HFF-Myc (cell line): ENCODE measurements at regions not wholly inside any gene's neighbourhood (a gene's known extent, or its start where the extent isn't known, plus 50 kb on each side); places are given as distances from the start of the nearest gene placed in this dataset.

Experiments
- DNase-seq: peaks from one replicate; pipeline ENCODE4 v3.0.0-alpha.2; 2011; ENCODE audit warnings: low read depth; ENCODE audit errors: extremely low read depth
- H3K4me3 ChIP-seq: replicated peaks from 2 replicates; pipeline ENCODE4 v1.5.1; 2011; ENCODE audit warnings: low read depth, mild to moderate bottlenecking, control low read depth, low read length
- TF ChIP-seq, protein P1 (sequence below): IDR thresholded peaks from 2 replicates; pipeline ENCODE4 v1.5.1; 2012; ENCODE audit warnings: mild to moderate bottlenecking, low read depth, low read length, control low read depth; ENCODE audit errors: missing control alignments

DNA sequence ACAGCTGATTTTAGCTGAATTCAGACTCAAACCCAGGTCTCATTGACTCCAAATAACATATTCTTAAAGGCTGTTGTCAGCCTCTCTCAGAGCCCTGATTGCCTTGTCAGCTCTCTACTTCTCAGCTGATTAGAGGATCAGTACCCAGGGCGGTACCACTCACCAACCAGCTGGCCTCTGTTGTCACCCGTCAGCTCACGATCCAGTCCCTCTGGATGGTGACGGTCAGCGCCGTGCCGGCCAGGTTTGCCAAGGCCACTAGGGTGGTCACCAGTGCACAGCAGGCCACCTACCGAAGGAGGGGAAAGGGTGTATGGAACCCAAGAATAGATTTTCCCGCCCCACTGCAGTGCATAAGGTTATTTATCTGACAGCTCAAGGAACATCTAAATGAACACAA is 52.3 kb upstream of the TOMM7 start:
- TF ChIP-seq, protein P1, sequence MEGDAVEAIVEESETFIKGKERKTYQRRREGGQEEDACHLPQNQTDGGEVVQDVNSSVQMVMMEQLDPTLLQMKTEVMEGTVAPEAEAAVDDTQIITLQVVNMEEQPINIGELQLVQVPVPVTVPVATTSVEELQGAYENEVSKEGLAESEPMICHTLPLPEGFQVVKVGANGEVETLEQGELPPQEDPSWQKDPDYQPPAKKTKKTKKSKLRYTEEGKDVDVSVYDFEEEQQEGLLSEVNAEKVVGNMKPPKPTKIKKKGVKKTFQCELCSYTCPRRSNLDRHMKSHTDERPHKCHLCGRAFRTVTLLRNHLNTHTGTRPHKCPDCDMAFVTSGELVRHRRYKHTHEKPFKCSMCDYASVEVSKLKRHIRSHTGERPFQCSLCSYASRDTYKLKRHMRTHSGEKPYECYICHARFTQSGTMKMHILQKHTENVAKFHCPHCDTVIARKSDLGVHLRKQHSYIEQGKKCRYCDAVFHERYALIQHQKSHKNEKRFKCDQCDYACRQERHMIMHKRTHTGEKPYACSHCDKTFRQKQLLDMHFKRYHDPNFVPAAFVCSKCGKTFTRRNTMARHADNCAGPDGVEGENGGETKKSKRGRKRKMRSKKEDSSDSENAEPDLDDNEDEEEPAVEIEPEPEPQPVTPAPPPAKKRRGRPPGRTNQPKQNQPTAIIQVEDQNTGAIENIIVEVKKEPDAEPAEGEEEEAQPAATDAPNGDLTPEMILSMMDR: no peak

More for the DNA sequence above, 52.3 kb upstream of the TOMM7 start:
- no peak overlapping the region for H3K4me3 ChIP-seq
- DNase-seq: no peak
